ENCODE measurements at regions not wholly inside any gene's neighbourhood (a gene's known extent, or its start where the extent isn't known, plus 50 kb on each side); places are given as distances from the start of the nearest gene placed in this dataset.
A peak's percentile ranks its signal among the peaks of the same experiment; 100 is the strongest.
"Not testable (repeated sequence)": the region's sequence is repeated elsewhere in the genome, so short reads cannot be mapped to it uniquely, and the experiment has no call there.

DNA sequence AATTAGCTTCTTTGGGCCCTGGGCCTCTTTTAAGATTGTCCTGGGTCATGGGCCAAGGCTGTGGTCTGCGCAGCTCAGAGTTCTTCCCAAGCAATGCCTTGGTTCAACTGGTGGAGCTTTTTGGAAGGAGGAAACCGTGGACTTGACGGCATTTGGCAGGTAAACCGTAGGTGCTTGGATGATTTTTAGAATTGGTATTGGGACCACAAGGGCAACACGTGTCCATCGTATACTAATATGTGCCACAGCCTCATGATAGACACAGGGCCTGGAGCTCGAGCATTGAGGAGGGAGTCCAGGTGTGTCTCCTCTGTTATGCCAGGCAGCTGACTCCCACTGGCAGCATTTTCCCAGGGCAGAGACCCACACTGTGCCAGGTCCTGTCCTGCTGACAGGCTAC, 120.9 kb upstream of the PITX1 start:
- Histone ChIP-seq H3K9me3 (no peaks in the 10 kb centered on the region), H3K36me3 (no peaks in the 10 kb centered on the region), H3K4me3 (no peak overlapping the region), H3K27me3 (no peaks in the 10 kb centered on the region), H3K4me1 (no peaks in the 10 kb centered on the region), H3K27ac (no peak overlapping the region)
- WGBS = 90% methylated on average over 7 of the region's 7 CpGs
- DNase-seq (ENCODE audit: low spot score in 2 of 2) = peak in 1 of 2 donors; percentile 26
- TF ChIP-seq POLR2A (IDR thresholded peaks at IDR 0.05) = no peak
- no peak for TF ChIP-seq EP300 (IDR thresholded peaks at IDR 0.05)
- TF ChIP-seq POLR2AphosphoS5 (IDR thresholded peaks at IDR 0.05) = no peak
- TF ChIP-seq, protein P1, sequence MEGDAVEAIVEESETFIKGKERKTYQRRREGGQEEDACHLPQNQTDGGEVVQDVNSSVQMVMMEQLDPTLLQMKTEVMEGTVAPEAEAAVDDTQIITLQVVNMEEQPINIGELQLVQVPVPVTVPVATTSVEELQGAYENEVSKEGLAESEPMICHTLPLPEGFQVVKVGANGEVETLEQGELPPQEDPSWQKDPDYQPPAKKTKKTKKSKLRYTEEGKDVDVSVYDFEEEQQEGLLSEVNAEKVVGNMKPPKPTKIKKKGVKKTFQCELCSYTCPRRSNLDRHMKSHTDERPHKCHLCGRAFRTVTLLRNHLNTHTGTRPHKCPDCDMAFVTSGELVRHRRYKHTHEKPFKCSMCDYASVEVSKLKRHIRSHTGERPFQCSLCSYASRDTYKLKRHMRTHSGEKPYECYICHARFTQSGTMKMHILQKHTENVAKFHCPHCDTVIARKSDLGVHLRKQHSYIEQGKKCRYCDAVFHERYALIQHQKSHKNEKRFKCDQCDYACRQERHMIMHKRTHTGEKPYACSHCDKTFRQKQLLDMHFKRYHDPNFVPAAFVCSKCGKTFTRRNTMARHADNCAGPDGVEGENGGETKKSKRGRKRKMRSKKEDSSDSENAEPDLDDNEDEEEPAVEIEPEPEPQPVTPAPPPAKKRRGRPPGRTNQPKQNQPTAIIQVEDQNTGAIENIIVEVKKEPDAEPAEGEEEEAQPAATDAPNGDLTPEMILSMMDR (IDR thresholded peaks at IDR 0.05) = no peak

- DNase-seq (ENCODE audit: low spot score in 2 of 2) = peak in 1 of 2 donors; percentile 48
- TF ChIP-seq POLR2AphosphoS5 (IDR thresholded peaks at IDR 0.05) = no peak
- TF ChIP-seq, protein P1 (IDR thresholded peaks at IDR 0.05) = no peak
- no peak for TF ChIP-seq POLR2A (IDR thresholded peaks at IDR 0.05)
- no peak for TF ChIP-seq EP300 (IDR thresholded peaks at IDR 0.05)
- Histone ChIP-seq H3K4me1 (no peaks in the 10 kb centered on the region), H3K27ac (no peak overlapping the region), H3K9me3 (no peaks in the 10 kb centered on the region), H3K27me3 (no peaks in the 10 kb centered on the region), H3K36me3 (no peaks in the 10 kb centered on the region), H3K4me3 (no peak overlapping the region)
- whole genome bisulfite sequencing = 82% methylated on average over 8 of the region's 8 CpGs
These were observed 120.2 kb upstream of the PITX1 start for GRCh38 chr5:135154197-135154596.

GRCh38 chr5:135153661-135154060, 119.6 kb upstream of the PITX1 start:
- no peak for DNase-seq (ENCODE audit: low spot score in 2 of 2)
- no peak overlapping the region for H3K4me3 ChIP-seq
- no peak overlapping the region for H3K27ac ChIP-seq
- H3K36me3 ChIP-seq = no peaks in the 10 kb centered on the region
- no peaks in the 10 kb centered on the region for H3K27me3 ChIP-seq
- 83% methylated on average over 3 of the region's 3 CpGs for WGBS
- TF ChIP-seq POLR2AphosphoS5 (IDR thresholded peaks at IDR 0.05) (no peak), POLR2A (IDR thresholded peaks at IDR 0.05) (no peak)
- TF ChIP-seq, protein P1 (IDR thresholded peaks at IDR 0.05) = no peak
- no peaks in the 10 kb centered on the region for H3K4me1 ChIP-seq
- no peaks in the 10 kb centered on the region for H3K9me3 ChIP-seq

- no peak overlapping the region for H3K27ac ChIP-seq
These were observed 119.2 kb upstream of the PITX1 start for GRCh38 chr5:135153259-135153658.

GRCh38 chr5:135151660-135152059, 117.6 kb upstream of the PITX1 start:
- H3K27me3 ChIP-seq; H3K4me3 ChIP-seq; H3K36me3 ChIP-seq; H3K9me3 ChIP-seq; H3K27ac ChIP-seq; H3K4me1 ChIP-seq; DNase-seq (ENCODE audit: low spot score in 2 of 2): not testable (repeated sequence)
- 96% methylated on average over 2 of the region's 3 CpGs for WGBS

More at GRCh38 chr5:135153259-135153658, 119.2 kb upstream of the PITX1 start:
- Histone ChIP-seq H3K4me3 (no peak overlapping the region), H3K36me3 (no peaks in the 10 kb centered on the region), H3K27me3 (no peaks in the 10 kb centered on the region), H3K4me1 (no peaks in the 10 kb centered on the region), H3K9me3 (no peaks in the 10 kb centered on the region)
- TF ChIP-seq EP300 (IDR thresholded peaks at IDR 0.05) (no peak), POLR2A (IDR thresholded peaks at IDR 0.05) (no peak)
- no peak for DNase-seq (ENCODE audit: low spot score in 2 of 2)
- WGBS = 72% methylated on average over 4 of the region's 4 CpGs

- TF ChIP-seq POLR2AphosphoS5 (IDR thresholded peaks at IDR 0.05) = no peak
- no peak for TF ChIP-seq EP300 (IDR thresholded peaks at IDR 0.05)
- TF ChIP-seq, protein P1 (IDR thresholded peaks at IDR 0.05) = no peak
- no peak for TF ChIP-seq POLR2A (IDR thresholded peaks at IDR 0.05)
- H3K36me3 ChIP-seq = no peaks in the 10 kb centered on the region
- peak in 1 of 2 donors; percentile 52 for DNase-seq (ENCODE audit: low spot score in 2 of 2)
- H3K4me1 ChIP-seq = no peaks in the 10 kb centered on the region
- 94% methylated on average over 5 of the region's 5 CpGs for WGBS
- H3K9me3 ChIP-seq = no peaks in the 10 kb centered on the region
- no peaks in the 10 kb centered on the region for H3K27me3 ChIP-seq
- H3K27ac ChIP-seq = no peak overlapping the region
- no peak overlapping the region for H3K4me3 ChIP-seq
These were observed 117.2 kb upstream of the PITX1 start for GRCh38 chr5:135151256-135151655.
